Loucy (cell line): ENCODE measurements at regions not wholly inside any gene's neighbourhood (a gene's known extent, or its start where the extent isn't known, plus 50 kb on each side); places are given as distances from the start of the nearest gene placed in this dataset.
"Not testable (repeated sequence)": the region's sequence is repeated elsewhere in the genome, so short reads cannot be mapped to it uniquely, and the experiment has no call there.

ENCODE experiments used
- H2AFZ ChIP-seq: fragments of 200-600 bp; sonication (generic); 2 replicates; pipeline ENCODE4 v1.6.0; 2016; ENCODE audit warnings: antibody characterized with exemption, mild to moderate bottlenecking, low read length, moderate library complexity
- H3F3A ChIP-seq: fragments of 200-600 bp; 2 replicates; pipeline ENCODE4 v1.6.0; 2016; ENCODE audit warnings: antibody characterized with exemption, low read depth, mild to moderate bottlenecking
- H3K27me3 ChIP-seq: fragments of 200-600 bp; sonication (generic); 2 replicates; pipeline ENCODE4 v1.6.1; 2014; ENCODE audit warnings: low read length, mild to moderate bottlenecking; ENCODE audit not compliant: insufficient read depth, poor library complexity, severe bottlenecking
- H3K36me3 ChIP-seq: fragments of 200-600 bp; sonication (generic); 2 replicates; pipeline ENCODE4 v1.6.1; 2016; ENCODE audit warnings: low read length; ENCODE audit not compliant: insufficient read depth
- H3K4me1 ChIP-seq: fragments of 200-600 bp; sonication (generic); 2 replicates; pipeline ENCODE4 v1.5.1; 2014; ENCODE audit warnings: low read length, mild to moderate bottlenecking; ENCODE audit not compliant: insufficient read depth, poor library complexity, severe bottlenecking
- H3K4me2 ChIP-seq: fragments of 200-600 bp; sonication (generic); 2 replicates; pipeline ENCODE4 v1.6.0; 2014; ENCODE audit warnings: antibody characterized with exemption, low read length, low read depth, mild to moderate bottlenecking; ENCODE audit not compliant: poor library complexity, severe bottlenecking
- H3K4me3 ChIP-seq: fragments of 200-600 bp; sonication (generic); 2 replicates; pipeline ENCODE4 v1.5.1; 2014; ENCODE audit warnings: low read length, mild to moderate bottlenecking, mixed read lengths; ENCODE audit not compliant: poor library complexity, severe bottlenecking
- H3K79me2 ChIP-seq: fragments of 200-600 bp; sonication (generic); 2 replicates; pipeline ENCODE4 v1.6.1; 2014; ENCODE audit warnings: low read length; ENCODE audit not compliant: insufficient read depth
- H3K9ac ChIP-seq: fragments of 200-600 bp; sonication (generic); 2 replicates; pipeline ENCODE4 v1.6.0; 2014; ENCODE audit warnings: mild to moderate bottlenecking, low read depth, low read length, moderate library complexity; ENCODE audit not compliant: poor library complexity, severe bottlenecking
- H3K9me2 ChIP-seq: fragments of 200-600 bp; sonication (generic); replicated peaks from 2 replicates; pipeline ENCODE4 v1.6.1; 2016; ENCODE audit warnings: low read depth, low read length, mixed read lengths
- H3K9me3 ChIP-seq: fragments of 200-600 bp; sonication (generic); 2 replicates; pipeline ENCODE4 v1.6.1; 2014; ENCODE audit warnings: mild to moderate bottlenecking, antibody characterized with exemption, low read length, low read depth; ENCODE audit not compliant: insufficient read depth
- H4K20me1 ChIP-seq: fragments of 200-600 bp; sonication (generic); 2 replicates; pipeline ENCODE4 v1.6.0; 2014; ENCODE audit warnings: antibody characterized with exemption, low read length, mild to moderate bottlenecking; ENCODE audit not compliant: insufficient read depth, poor library complexity, severe bottlenecking
- CTCF ChIP-seq: fragments of 200-600 bp; sonication (generic); conservative IDR thresholded peaks from 2 replicates; pipeline ENCODE4 v1.5.1; 2014; ENCODE audit warnings: mild to moderate bottlenecking, antibody characterized with exemption, low read length
- EZH2phosphoT487 ChIP-seq: fragments of 200-600 bp; IDR thresholded peaks from 2 replicates; pipeline ENCODE4 v1.6.1; 2018; ENCODE audit warnings: antibody characterized with exemption, mild to moderate bottlenecking, moderate library complexity, borderline replicate concordance

GRCh38 chr3:74842649-74843048 is 228.2 kb upstream of the CNTN3 start:
- no peak overlapping the region for H2AFZ ChIP-seq
- H4K20me1 ChIP-seq, result no peaks in the 10 kb centered on the region
- H3K27me3 ChIP-seq, result no peaks in the 10 kb centered on the region
- H3K9me2 ChIP-seq, result no peaks in the 10 kb centered on the region
- H3K36me3 ChIP-seq, result no peaks in the 10 kb centered on the region
- no peaks in the 10 kb centered on the region for H3K79me2 ChIP-seq
- H3K9me3 ChIP-seq, result no peaks in the 10 kb centered on the region
- no peak for TF ChIP-seq EZH2phosphoT487
- H3K4me3 ChIP-seq, result no peak overlapping the region
- H3K4me2 ChIP-seq, result no peak overlapping the region
- H3F3A ChIP-seq, result no peaks in the 10 kb centered on the region
- no peak overlapping the region for H3K9ac ChIP-seq
- no peaks in the 10 kb centered on the region for H3K4me1 ChIP-seq

- no peaks in the 10 kb centered on the region for H3K79me2 ChIP-seq
- H3K4me2 ChIP-seq, result no peak overlapping the region
- no peak overlapping the region for H3K4me3 ChIP-seq
- TF ChIP-seq CTCF (no peak), EZH2phosphoT487 (no peak)
- H3F3A ChIP-seq, result no peaks in the 10 kb centered on the region
- H3K4me1 ChIP-seq, result no peaks in the 10 kb centered on the region
- no peaks in the 10 kb centered on the region for H3K9me3 ChIP-seq
- no peak overlapping the region for H3K9ac ChIP-seq
- H4K20me1 ChIP-seq, result no peaks in the 10 kb centered on the region
- no peaks in the 10 kb centered on the region for H3K27me3 ChIP-seq
- no peak overlapping the region for H2AFZ ChIP-seq
- no peaks in the 10 kb centered on the region for H3K9me2 ChIP-seq
- H3K36me3 ChIP-seq, result no peaks in the 10 kb centered on the region
These were observed 227.7 kb upstream of the CNTN3 start for GRCh38 chr3:74842141-74842540.

GRCh38 chr3:74839566-74839965 is 225.1 kb upstream of the CNTN3 start:
- no peaks in the 10 kb centered on the region for H3F3A ChIP-seq
- no peaks in the 10 kb centered on the region for H3K9me3 ChIP-seq
- H4K20me1 ChIP-seq, result no peaks in the 10 kb centered on the region
- H2AFZ ChIP-seq, result no peak overlapping the region
- no peaks in the 10 kb centered on the region for H3K4me1 ChIP-seq
- no peaks in the 10 kb centered on the region for H3K27me3 ChIP-seq
- H3K4me3 ChIP-seq, result no peak overlapping the region
- no peaks in the 10 kb centered on the region for H3K9me2 ChIP-seq
- H3K79me2 ChIP-seq, result no peaks in the 10 kb centered on the region
- H3K36me3 ChIP-seq, result no peaks in the 10 kb centered on the region
- TF ChIP-seq EZH2phosphoT487 (no peak), CTCF (no peak)
- no peak overlapping the region for H3K4me2 ChIP-seq
- no peak overlapping the region for H3K9ac ChIP-seq

- H4K20me1 ChIP-seq, result no peaks in the 10 kb centered on the region
- no peaks in the 10 kb centered on the region for H3K9me2 ChIP-seq
- H3K4me3 ChIP-seq, result no peak overlapping the region
- TF ChIP-seq EZH2phosphoT487 (no peak), CTCF (no peak)
- H3F3A ChIP-seq, result no peaks in the 10 kb centered on the region
- no peak overlapping the region for H3K9ac ChIP-seq
- H3K79me2 ChIP-seq, result no peaks in the 10 kb centered on the region
- H3K4me1 ChIP-seq, result no peaks in the 10 kb centered on the region
- no peaks in the 10 kb centered on the region for H3K27me3 ChIP-seq
- no peak overlapping the region for H3K4me2 ChIP-seq
- no peaks in the 10 kb centered on the region for H3K9me3 ChIP-seq
- no peaks in the 10 kb centered on the region for H3K36me3 ChIP-seq
- no peak overlapping the region for H2AFZ ChIP-seq
These were observed 218.5 kb upstream of the CNTN3 start for GRCh38 chr3:74832925-74833324.

GRCh38 chr3:74830845-74831244 is 216.4 kb upstream of the CNTN3 start:
- not testable (repeated sequence) for H3F3A ChIP-seq, H3K4me2 ChIP-seq, H3K79me2 ChIP-seq, H3K9me3 ChIP-seq, H3K4me3 ChIP-seq, H4K20me1 ChIP-seq, H2AFZ ChIP-seq, H3K36me3 ChIP-seq, H3K9me2 ChIP-seq, H3K4me1 ChIP-seq, H3K27me3 ChIP-seq, H3K9ac ChIP-seq

GRCh38 chr3:74825404-74825803 is 210.9 kb upstream of the CNTN3 start:
- H3K79me2 ChIP-seq, H4K20me1 ChIP-seq, H3K9me2 ChIP-seq, H3K9ac ChIP-seq, H3K9me3 ChIP-seq, H3K36me3 ChIP-seq, H2AFZ ChIP-seq, H3F3A ChIP-seq, H3K4me2 ChIP-seq, H3K27me3 ChIP-seq, H3K4me1 ChIP-seq, H3K4me3 ChIP-seq: not testable (repeated sequence)
